ENCODE measurements at regions not wholly inside any gene's neighbourhood (a gene's known extent, or its start where the extent isn't known, plus 50 kb on each side); places are given as distances from the start of the nearest gene placed in this dataset.

- ATAC-seq = no peak
- intact Hi-C loops (cut with DNase I) = no loop called here
- no peak for DNase-seq
Observed at GRCh38 chr3:31410411-31410810, 122.3 kb upstream of the STT3B start.

GRCh38 chr3:31412832-31413231 lies 119.9 kb upstream of the STT3B start:
- no peak for ATAC-seq
- no peak for DNase-seq
- intact Hi-C loops (cut with DNase I) = no loop called here

- DNase-seq (no peak), ATAC-seq (no peak)
- intact Hi-C loops (cut with DNase I) = no loop called here
Observed at GRCh38 chr3:31413515-31413914, 119.2 kb upstream of the STT3B start.

GRCh38 chr3:31416980-31417379 lies 115.7 kb upstream of the STT3B start:
- intact Hi-C loops (cut with DNase I) = no loop called here
- no peak for DNase-seq
- no peak for ATAC-seq

- intact Hi-C loops (cut with DNase I) = no loop called here
- DNase-seq = no peak
- ATAC-seq = no peak
Observed at GRCh38 chr3:31417486-31417885, 115.2 kb upstream of the STT3B start.

GRCh38 chr3:31420311-31420710 lies 112.4 kb upstream of the STT3B start:
- no peak for DNase-seq
- ATAC-seq = no peak
- intact Hi-C loops (cut with DNase I) = no loop called here

- intact Hi-C loops (cut with DNase I) = no loop called here
- DNase-seq = no peak
Observed at GRCh38 chr3:31421314-31422048, 111.2 kb upstream of the STT3B start.

GRCh38 chr3:31422237-31422636 lies 110.5 kb upstream of the STT3B start:
- ATAC-seq = no peak
- no peak for DNase-seq
- intact Hi-C loops (cut with DNase I) = no loop called here

More at GRCh38 chr3:31421314-31422048, 111.2 kb upstream of the STT3B start:
- no peak for ATAC-seq

GRCh38 chr3:31423482-31423881 lies 109.2 kb upstream of the STT3B start:
- intact Hi-C loops (cut with DNase I) = no loop called here
- no peak for DNase-seq
- no peak for ATAC-seq

- DNase-seq (no peak), ATAC-seq (no peak)
- intact Hi-C loops (cut with DNase I) = no loop called here
Observed at GRCh38 chr3:31425401-31425800, 107.3 kb upstream of the STT3B start.

GRCh38 chr3:31427623-31428022 lies 105.1 kb upstream of the STT3B start:
- ATAC-seq (no peak), DNase-seq (no peak)
- intact Hi-C loops (cut with DNase I) = no loop called here

- DNase-seq (no peak), ATAC-seq (peak in 1 of 2 donors; percentile 61)
- intact Hi-C loops (cut with DNase I) = no loop called here
Observed at GRCh38 chr3:31431321-31431720, 101.4 kb upstream of the STT3B start.

- intact Hi-C loops (cut with DNase I) = no loop called here
- DNase-seq = no peak
- no peak for ATAC-seq
Observed at GRCh38 chr3:31432897-31433678, 99.6 kb upstream of the STT3B start.

GRCh38 chr3:31433679-31433992 lies 99.1 kb upstream of the STT3B start:
- ATAC-seq = no peak
- no peak for DNase-seq
- intact Hi-C loops (cut with DNase I) = no loop called here

GRCh38 chr3:31434819-31435218 lies 97.9 kb upstream of the STT3B start:
- no peak for ATAC-seq
- no peak for DNase-seq
- intact Hi-C loops (cut with DNase I) = no loop called here

- intact Hi-C loops (cut with DNase I) = no loop called here
- no peak for ATAC-seq
- DNase-seq = no peak
Observed at GRCh38 chr3:31436830-31437229, 95.9 kb upstream of the STT3B start.

- ATAC-seq (no peak), DNase-seq (no peak)
- intact Hi-C loops (cut with DNase I) = no loop called here
Observed at GRCh38 chr3:31438742-31439141, 94.0 kb upstream of the STT3B start.

GRCh38 chr3:31439890-31440750 lies 92.6 kb upstream of the STT3B start:
- DNase-seq (no peak), ATAC-seq (no peak)
- intact Hi-C loops (cut with DNase I) = no loop called here

- no peak for ATAC-seq
- intact Hi-C loops (cut with DNase I) = no loop called here
- no peak for DNase-seq
Observed at GRCh38 chr3:31440878-31441277, 91.8 kb upstream of the STT3B start.

GRCh38 chr3:31442755-31443154 lies 90.0 kb upstream of the STT3B start:
- no peak for ATAC-seq
- no peak for DNase-seq
- intact Hi-C loops (cut with DNase I) = no loop called here
